HuH-7 (cell line): ENCODE measurements at regions not wholly inside any gene's neighbourhood (a gene's known extent, or its start where the extent isn't known, plus 50 kb on each side); places are given as distances from the start of the nearest gene placed in this dataset.

Experiments
- DNase-seq: peaks from one replicate; pipeline ENCODE4 v3.0.0; 2011; ENCODE audit warnings: low spot score

DNA sequence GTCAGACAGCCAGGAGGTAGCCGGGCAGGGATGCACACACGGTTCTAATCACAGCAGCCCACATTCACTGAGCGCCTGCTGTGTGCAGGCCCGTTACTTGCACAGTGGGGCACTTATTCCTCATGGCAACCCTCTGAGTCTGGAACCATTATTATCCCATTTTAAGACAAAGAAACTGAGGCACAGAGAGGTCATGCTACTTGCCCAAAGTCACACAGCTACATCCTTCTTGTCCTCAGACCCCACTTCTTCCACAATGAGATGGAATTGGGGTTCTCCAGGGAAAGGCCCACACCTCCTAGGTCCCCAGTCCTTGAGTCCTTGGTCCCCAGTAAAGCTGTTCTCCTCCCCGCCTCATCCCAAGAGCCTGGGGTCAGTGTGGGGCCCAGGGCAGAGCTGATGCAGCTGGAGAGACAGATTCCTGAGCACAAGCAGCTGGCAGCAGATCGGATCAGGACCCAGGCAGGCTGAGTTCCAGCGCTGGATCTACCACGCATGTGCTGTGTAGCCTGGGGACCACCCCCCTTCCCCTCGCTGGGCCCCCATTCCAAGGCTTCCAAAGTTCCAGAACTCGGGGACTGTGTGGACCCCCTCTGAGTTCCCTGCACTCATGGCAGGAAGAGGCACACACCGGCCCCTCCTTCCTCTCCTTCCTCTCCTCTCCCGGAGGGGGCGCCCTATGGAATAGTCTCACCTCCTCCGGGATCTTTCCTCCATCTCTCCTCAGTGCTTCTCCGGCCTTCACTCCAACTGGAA, 393.4 kb downstream of the MATN1 start:
- DNase-seq: no peak

DNA sequence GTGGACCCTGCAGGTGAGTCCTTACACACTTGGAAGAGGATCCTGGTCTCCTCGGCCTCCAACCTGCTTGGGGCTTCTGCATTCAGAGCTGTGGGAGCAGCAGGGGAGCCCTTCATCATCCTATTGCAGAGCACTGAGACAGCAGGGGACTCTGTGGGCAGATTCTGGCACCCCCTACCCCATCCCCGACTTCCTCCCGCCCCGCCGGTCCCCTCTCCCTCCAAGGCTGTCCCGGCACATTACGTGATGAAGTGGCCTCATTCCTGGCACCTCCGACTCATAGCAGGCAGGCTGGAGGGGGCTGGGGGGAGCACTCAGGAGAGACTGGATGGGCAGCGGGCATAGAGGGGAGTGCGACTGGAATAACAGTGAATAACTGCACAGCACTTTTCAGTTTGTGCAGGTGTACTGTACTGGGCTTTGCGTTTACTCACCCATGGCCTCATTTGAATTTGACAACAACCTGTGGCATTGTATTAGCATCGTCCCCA, 394.1 kb downstream of the MATN1 start:
- no peak for DNase-seq

DNA sequence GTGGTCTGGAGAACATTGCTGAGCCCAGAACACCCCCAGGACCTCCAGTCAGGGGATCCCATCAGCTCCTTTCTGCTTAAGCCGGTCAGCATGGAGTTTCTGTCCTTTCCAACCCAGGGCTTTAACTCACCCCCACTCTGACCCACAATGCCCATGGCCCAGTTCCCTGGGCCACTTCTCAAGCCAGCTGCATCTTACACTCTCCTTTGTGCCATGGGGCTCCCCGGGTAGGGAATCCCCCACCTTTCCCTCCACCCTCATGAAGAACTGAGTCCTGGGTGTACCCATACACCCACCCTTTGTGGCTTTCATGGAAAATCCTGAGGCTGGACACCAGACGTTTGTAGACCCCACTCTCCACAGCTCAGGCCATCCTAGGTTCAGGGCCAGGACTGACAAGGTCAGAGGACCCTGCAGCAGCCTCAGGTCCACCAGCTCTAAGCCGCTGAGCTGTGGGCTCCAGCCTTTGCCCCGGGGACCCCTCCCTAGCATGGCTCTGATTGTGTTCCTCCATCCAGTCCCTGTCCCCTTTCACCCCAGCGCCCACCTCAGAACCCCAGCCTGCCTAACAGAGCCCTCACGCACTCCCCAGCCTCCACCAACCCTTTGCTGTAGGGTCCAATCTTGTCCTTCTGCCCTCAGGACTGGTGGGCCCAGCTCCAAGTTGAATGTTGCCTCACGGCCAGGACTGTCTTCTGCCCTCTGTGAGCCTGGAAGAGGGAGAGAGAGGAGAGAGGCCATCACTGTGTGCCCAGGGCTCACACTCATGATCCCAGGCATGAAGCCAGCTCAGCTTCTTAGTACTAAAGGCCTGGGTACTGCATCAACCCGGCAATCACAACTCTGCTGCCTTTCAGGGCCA, 394.8 kb downstream of the MATN1 start:
- DNase-seq: no peak

- no peak for DNase-seq
Measured at GRCh38 chr1:30328100-30328370, 395.4 kb downstream of the MATN1 start.

GRCh38 chr1:30327370-30328099, 395.9 kb downstream of the MATN1 start:
- DNase-seq: no peak

DNA sequence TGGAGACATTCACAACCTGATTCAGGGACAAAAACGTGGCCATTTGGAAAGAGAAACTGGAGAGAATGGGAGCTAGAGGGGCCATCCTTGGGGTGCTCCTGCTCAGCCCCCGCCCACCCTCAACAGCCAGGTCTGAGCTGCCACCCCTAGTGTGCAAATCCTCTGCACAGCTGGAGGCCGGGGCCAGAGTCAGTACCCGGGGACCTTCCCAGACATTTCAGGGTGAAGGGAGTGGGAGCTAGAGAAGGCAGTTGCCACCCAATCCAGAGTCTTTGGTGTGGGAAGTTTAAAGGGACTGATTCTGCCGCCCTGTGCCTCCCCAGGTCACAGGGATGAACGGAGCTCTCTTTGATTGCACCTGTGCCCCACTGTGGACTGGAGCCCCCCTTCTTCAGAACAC, 397.4 kb downstream of the MATN1 start:
- no peak for DNase-seq

DNA sequence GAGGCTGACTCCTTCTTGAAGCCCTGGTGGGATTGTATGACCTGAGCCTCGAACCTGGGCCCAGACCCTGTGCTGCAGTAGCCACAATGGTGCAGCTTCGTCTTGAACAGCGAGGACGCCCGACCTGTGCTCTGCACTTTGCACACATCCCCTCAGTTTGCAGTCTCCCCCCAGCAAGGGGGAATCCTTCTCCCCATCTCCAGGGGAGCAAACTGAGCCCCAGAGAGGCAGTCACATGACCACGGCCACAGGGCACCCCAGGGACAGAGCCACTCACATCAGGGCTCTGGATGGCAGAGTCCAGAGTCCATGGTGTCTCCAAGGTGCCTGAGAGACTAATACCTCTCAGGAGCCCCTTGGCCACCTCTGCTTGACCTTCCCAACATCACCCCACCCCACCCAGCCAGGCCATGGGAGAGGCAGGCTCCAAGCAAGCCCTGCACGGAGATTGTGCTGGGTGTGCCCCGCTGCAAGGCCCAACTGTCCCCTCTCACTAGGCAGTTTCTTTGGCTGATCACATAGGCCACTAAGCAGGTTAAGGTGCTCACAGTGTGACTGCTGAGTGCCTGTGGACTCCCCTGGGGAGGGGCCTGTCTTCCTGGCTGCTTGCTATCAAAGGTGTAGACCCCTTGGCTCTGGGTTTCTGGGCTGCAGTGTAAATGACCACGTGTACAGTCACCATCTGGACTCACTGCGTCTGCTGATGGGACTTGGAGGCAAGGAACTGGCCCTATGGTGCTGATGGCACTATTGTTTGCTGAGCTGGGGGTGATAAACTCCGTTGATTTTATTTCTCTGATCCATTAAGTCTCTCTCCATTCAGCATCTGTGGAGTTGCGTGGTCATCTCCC, 398.1 kb downstream of the MATN1 start:
- DNase-seq: no peak

- DNase-seq: no peak
Measured at GRCh38 chr1:30324251-30325084, 398.9 kb downstream of the MATN1 start.

DNA sequence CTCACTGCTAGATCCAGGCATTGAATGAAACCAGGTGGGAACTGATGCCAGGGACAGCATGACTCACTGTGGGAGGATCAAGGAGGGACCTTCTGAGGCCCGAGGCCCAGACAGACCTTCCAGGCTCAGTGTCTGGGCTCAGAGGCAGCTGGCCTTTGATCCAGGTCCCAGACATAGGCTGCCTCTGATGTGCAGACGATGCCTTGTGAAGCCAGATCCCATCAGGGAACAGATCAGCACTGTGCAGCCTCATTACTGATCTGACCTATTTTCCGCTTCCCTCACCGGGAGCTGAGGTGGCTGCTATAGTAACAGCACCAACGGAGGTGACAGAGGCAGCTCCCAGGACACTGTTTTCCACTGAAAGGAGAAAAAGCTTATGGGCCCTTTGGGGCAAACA, 399.5 kb downstream of the MATN1 start:
- DNase-seq: no peak

DNA sequence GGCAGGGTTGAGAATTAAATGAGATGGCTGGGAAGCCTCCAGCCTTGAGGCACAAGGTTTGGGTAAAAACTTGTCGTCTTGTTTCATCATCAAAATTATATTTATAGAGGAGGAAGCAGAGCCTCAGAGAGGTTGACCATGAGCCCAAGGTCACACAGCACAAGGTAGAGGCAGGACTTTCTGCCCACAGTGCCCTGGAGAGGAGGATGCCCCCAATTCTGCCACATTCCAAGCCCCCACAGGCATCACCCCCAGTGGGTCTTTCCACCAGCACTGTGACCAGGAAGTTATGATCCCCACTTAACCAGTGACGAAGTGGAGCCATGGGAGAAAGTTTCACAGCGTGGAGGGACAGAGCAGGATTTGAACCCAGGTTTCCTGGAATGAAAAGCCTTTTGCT, 400.0 kb downstream of the MATN1 start:
- no peak for DNase-seq

GRCh38 chr1:30322859-30323257, 400.5 kb downstream of the MATN1 start:
- DNase-seq: no peak

GRCh38 chr1:30321996-30322858, 401.2 kb downstream of the MATN1 start:
- no peak for DNase-seq

DNA sequence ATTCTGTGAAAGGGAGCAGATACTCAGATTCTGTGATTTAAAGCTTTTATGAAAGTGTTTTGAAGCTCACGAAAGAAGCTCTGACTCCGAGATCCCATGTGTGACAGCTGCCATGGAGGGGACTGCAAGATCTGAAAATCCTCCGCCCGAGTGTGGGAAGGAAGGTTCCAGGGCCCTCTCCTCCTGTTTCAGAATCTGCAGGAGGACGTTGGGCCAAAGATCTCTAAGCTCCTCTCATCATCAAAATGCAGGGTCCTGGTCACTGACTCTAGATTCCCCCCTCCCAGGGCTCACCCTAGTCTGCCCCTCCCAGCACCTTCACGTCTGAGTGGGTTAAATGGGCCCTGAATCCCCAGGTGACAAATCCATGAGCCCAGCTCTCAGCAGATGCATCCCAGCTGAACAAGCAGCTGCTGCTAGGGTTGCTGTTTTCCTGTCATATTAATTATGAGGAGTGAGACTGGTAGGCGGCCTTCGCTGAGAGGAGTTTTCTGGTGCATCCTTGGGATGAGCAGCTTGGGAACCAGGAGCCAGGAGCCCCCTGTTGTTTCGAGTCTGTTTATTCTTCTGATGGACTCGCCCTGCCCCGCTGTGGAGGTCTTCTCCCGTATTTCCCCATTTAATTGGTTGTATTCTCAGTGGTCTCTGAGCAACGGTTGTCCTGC, 402.0 kb downstream of the MATN1 start:
- no peak for DNase-seq

- no peak for DNase-seq
Measured at GRCh38 chr1:30320581-30320890, 402.8 kb downstream of the MATN1 start.

- no peak for DNase-seq
Measured at GRCh38 chr1:30319765-30320580, 403.4 kb downstream of the MATN1 start.

DNA sequence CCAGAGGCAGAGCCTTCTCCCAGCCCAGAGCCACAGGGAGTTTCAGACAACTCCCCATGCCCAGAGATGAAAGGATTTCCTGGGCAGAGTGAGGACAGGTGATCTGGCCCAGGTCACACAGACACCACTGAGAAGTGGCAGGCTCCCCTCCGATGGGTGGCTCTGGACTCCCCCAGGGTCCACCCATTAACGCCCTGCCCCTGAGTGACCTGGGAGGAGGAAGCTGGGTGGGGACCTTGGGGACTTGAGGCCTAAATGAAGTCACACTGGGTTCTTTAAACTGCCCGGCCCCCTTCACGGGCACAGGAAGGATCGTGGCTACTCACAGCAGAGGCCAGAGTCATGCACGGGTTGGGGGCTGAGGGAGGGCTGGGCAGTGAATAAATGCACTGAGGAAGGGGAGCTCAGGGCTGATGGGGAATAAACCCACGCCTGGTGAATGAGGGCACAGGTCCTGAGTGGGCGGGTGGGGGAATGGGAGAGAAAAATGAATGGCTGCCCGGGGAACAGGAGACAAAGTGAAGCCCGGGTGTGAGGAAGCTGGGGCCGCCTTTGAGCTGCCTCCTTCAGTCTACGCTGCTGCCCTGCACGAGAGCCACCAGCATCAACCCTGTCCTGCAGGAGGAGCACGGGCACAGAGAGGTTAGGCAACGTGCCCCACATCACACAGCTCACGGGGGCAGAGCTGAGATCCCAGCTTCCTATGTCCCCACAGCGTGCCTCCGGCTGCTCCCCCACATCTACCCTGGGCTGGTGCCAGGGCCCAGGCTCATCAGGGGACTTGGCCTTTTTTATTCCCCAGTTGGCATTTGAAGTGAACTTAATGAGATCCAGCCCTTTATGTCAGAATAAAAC, 404.3 kb downstream of the MATN1 start:
- no peak for DNase-seq

- no peak for DNase-seq
Measured at GRCh38 chr1:30318413-30318812, 405.0 kb downstream of the MATN1 start.

DNA sequence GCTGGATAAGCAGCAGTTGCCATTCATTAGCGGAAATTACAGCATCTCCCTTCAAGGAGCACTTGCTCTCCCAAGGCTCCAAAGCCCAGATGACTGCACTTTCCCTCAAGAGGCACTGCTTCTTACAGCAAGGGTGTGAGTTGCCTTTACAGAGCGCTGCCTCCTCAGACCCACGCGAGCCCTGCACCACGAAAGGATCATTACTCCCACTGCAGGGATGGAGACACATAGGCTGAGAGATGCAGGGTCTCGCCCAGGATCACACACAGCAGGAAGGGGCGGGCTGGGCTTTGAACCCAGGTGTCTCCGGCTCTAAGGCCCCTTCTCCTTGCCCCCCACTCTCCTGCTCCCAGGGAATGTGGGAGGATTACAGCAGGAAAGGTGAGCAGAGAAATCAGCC, 405.5 kb downstream of the MATN1 start:
- no peak for DNase-seq
